Fibroblast of lung (primary cell): ENCODE measurements at regions not wholly inside any gene's neighbourhood (a gene's known extent, or its start where the extent isn't known, plus 50 kb on each side); places are given as distances from the start of the nearest gene placed in this dataset.
"Not testable (repeated sequence)": the region's sequence is repeated elsewhere in the genome, so short reads cannot be mapped to it uniquely, and the experiment has no call there.

Source experiments
- DNase-seq, 2 donors: peaks; one replicate each; pipeline versions ENCODE4 v3.0.0 to v3.0.0-alpha.2; 2010; ENCODE audit warnings: low read depth in 2 of 2
- H2AFZ ChIP-seq: 2 replicates; pipeline ENCODE4 v1.5.1; 2012; ENCODE audit warnings: low read length, control low read depth, inconsistent platforms
- H3K27ac ChIP-seq: 2 replicates; pipeline ENCODE4 v1.5.1; 2011; ENCODE audit warnings: low read length, control low read depth; ENCODE audit not compliant: insufficient read depth
- H3K27me3 ChIP-seq: 2 replicates; pipeline ENCODE4 v1.5.1; 2011; ENCODE audit warnings: mild to moderate bottlenecking, low read length; ENCODE audit not compliant: control insufficient read depth, insufficient read depth
- H3K36me3 ChIP-seq: 2 replicates; pipeline ENCODE4 v1.5.1; 2011; ENCODE audit warnings: low read length; ENCODE audit not compliant: control insufficient read depth, insufficient read depth
- H3K4me1 ChIP-seq: 2 replicates; pipeline ENCODE4 v1.5.1; 2011; ENCODE audit warnings: low read length; ENCODE audit not compliant: control insufficient read depth, insufficient read depth; ENCODE audit errors: extremely low read depth
- H3K4me2 ChIP-seq: 2 replicates; pipeline ENCODE4 v1.5.1; 2011; ENCODE audit warnings: low read length, control low read depth; ENCODE audit not compliant: insufficient read depth; ENCODE audit errors: extremely low read depth
- H3K4me3 ChIP-seq, 4 experiments: fragments of 200-600 bp in 1 of 4; sonication (generic) in 1 of 4; replicated peaks in 1 of 4; 2 replicates each; pipeline ENCODE4 v1.5.1; 2011 to 2016; ENCODE audit warnings: low read length in 4 of 4, low read depth in 3 of 4, mild to moderate bottlenecking in 3 of 4, control low read depth in 2 of 4, inconsistent platforms in 1 of 4, mixed read lengths in 1 of 4; ENCODE audit not compliant: insufficient read depth in 1 of 4; ENCODE audit errors: control extremely low read depth in 1 of 4
- H3K79me2 ChIP-seq: 2 replicates; pipeline ENCODE4 v1.5.1; 2012; ENCODE audit warnings: mild to moderate bottlenecking, low read length, inconsistent platforms; ENCODE audit not compliant: control insufficient read depth, insufficient read depth
- H3K9ac ChIP-seq: 2 replicates; pipeline ENCODE4 v1.5.1; 2011; ENCODE audit warnings: mild to moderate bottlenecking, low read length, control low read depth; ENCODE audit not compliant: insufficient read depth
- H3K9me3 ChIP-seq: 2 replicates; pipeline ENCODE4 v1.5.1; 2012; ENCODE audit warnings: low read depth, low read length; ENCODE audit not compliant: control insufficient read depth, insufficient read depth
- H4K20me1 ChIP-seq: 2 replicates; pipeline ENCODE4 v1.5.1; 2011; ENCODE audit warnings: low read length; ENCODE audit not compliant: control insufficient read depth, insufficient read depth; ENCODE audit errors: extremely low read depth
- CTCF ChIP-seq, 2 donors: IDR thresholded peaks in 1 of 2; conservative IDR thresholded peaks in 1 of 2; 1 replicate in 1 of 2; 2 replicates in 1 of 2; pipeline ENCODE4 v1.5.1; 2011 to 2012; ENCODE audit warnings: low read length in 2 of 2, control low read depth in 1 of 2, inconsistent platforms in 1 of 2, low read depth in 1 of 2, mild to moderate bottlenecking in 1 of 2
- EZH2 ChIP-seq: IDR thresholded peaks from 2 replicates; pipeline ENCODE4 v1.5.1; 2012; ENCODE audit warnings: low read length, control low read depth, mild to moderate bottlenecking; ENCODE audit errors: missing control alignments

- H3K36me3 ChIP-seq: no peaks in the 10 kb centered on the region
- no peaks in the 10 kb centered on the region for H3K79me2 ChIP-seq
- no peak for TF ChIP-seq CTCF (conservative IDR thresholded peaks at IDR 0.05 in 1 of 2, IDR thresholded peaks at IDR 0.05 in 1 of 2; ENCODE audit: low read depth in 1 of 2, low read length in 2 of 2)
- no peak for TF ChIP-seq EZH2
- no peak overlapping the region for H3K4me2 ChIP-seq
- no peak overlapping the region for H3K4me3 ChIP-seq
- no peaks in the 10 kb centered on the region for H3K4me1 ChIP-seq
- no peak overlapping the region for H2AFZ ChIP-seq
- no peak for DNase-seq
- no peaks in the 10 kb centered on the region for H3K27me3 ChIP-seq
- no peak overlapping the region for H3K9ac ChIP-seq
- H3K27ac ChIP-seq: no peak overlapping the region
- no peaks in the 10 kb centered on the region for H3K9me3 ChIP-seq
- no peaks in the 10 kb centered on the region for H4K20me1 ChIP-seq
Observed at GRCh38 chr2:16218161-16218560, 277.8 kb downstream of the MYCN start.

GRCh38 chr2:16217741-16218140 lies 277.4 kb downstream of the MYCN start:
- not testable (repeated sequence) for H3K79me2 ChIP-seq, H3K27ac ChIP-seq, H3K9ac ChIP-seq, H3K27me3 ChIP-seq, H3K4me2 ChIP-seq, H2AFZ ChIP-seq, H3K4me3 ChIP-seq, H3K4me1 ChIP-seq, DNase-seq, H3K36me3 ChIP-seq, H4K20me1 ChIP-seq, H3K9me3 ChIP-seq

GRCh38 chr2:16217291-16217690 lies 276.9 kb downstream of the MYCN start:
- DNase-seq: no peak
- H2AFZ ChIP-seq: no peak overlapping the region
- TF ChIP-seq EZH2: no peak
- TF ChIP-seq CTCF (conservative IDR thresholded peaks at IDR 0.05 in 1 of 2, IDR thresholded peaks at IDR 0.05 in 1 of 2; ENCODE audit: low read depth in 1 of 2, low read length in 2 of 2): no peak
- H3K27ac ChIP-seq: no peak overlapping the region
- no peak overlapping the region for H3K4me2 ChIP-seq
- H3K4me3 ChIP-seq: no peak overlapping the region
- no peak overlapping the region for H3K9ac ChIP-seq
- no peaks in the 10 kb centered on the region for H3K9me3 ChIP-seq
- no peaks in the 10 kb centered on the region for H4K20me1 ChIP-seq
- no peaks in the 10 kb centered on the region for H3K36me3 ChIP-seq
- H3K4me1 ChIP-seq: no peaks in the 10 kb centered on the region
- H3K27me3 ChIP-seq: no peaks in the 10 kb centered on the region
- no peaks in the 10 kb centered on the region for H3K79me2 ChIP-seq

- DNase-seq: no peak
- Histone ChIP-seq H3K9me3 (no peaks in the 10 kb centered on the region), H3K4me1 (no peaks in the 10 kb centered on the region), H3K27me3 (no peaks in the 10 kb centered on the region), H3K4me2 (no peak overlapping the region), H4K20me1 (no peaks in the 10 kb centered on the region), H3K4me3 (no peak overlapping the region), H3K36me3 (no peaks in the 10 kb centered on the region), H2AFZ (no peak overlapping the region), H3K27ac (no peak overlapping the region), H3K79me2 (no peaks in the 10 kb centered on the region), H3K9ac (no peak overlapping the region)
- TF ChIP-seq EZH2 (no peak), CTCF (conservative IDR thresholded peaks at IDR 0.05 in 1 of 2, IDR thresholded peaks at IDR 0.05 in 1 of 2; ENCODE audit: low read depth in 1 of 2, low read length in 2 of 2) (no peak)
Observed at GRCh38 chr2:16216558-16216945, 276.2 kb downstream of the MYCN start.
